ENCODE measurements at regions not wholly inside any gene's neighbourhood (a gene's known extent, or its start where the extent isn't known, plus 50 kb on each side); places are given as distances from the start of the nearest gene placed in this dataset.

DNA sequence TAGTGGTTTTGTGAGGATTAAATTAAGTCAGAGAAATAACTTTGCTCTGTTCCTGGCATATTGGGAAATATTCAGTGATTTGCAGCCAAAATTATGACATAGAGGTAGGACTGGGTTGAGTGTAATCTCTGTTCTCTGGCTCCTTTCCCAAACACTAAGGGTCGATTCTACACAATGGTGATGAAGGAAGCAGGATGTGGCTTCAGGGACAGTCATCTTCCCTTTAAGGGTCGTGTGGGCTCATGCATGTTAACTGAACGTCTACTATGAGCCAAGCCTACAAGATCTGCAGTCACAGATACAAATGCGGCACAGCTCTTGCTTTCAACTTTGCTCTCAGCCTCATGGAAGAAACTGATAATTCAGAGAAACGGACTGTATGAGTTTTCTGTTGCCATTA lies 381.6 kb downstream of the VRK1 start:
- no peak for TF ChIP-seq TAF1 (IDR thresholded peaks at IDR 0.05; ENCODE audit: low read depth)

DNA sequence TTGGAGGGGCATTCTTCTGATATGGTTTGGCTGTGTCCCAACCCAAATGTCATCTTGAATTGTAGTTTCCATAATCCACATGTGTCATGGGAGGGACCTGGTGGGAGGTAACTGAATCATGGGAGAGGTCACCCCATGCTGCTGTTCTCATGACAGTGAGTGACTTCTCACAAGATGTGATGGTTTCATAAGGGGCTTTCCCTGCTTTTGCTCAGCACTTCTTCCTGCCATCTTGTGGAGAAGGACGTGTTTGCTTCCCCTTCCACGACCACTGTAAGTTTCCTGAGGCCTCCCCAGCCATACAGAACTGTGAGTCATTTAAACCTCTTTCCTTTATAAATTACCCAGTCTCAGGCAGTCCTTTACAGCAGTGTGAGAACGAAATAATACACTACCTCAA lies 382.4 kb downstream of the VRK1 start:
- TF ChIP-seq CREB1 (IDR thresholded peaks at IDR 0.05; ENCODE audit: low read depth), result no peak
- TF ChIP-seq, protein P1, sequence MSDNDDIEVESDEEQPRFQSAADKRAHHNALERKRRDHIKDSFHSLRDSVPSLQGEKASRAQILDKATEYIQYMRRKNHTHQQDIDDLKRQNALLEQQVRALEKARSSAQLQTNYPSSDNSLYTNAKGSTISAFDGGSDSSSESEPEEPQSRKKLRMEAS (IDR thresholded peaks at IDR 0.05), result no peak
- TF ChIP-seq NFIC (IDR thresholded peaks at IDR 0.05), result no peak
- TF ChIP-seq TEAD4 (IDR thresholded peaks at IDR 0.05), result no peak
- TF ChIP-seq ZBTB7A (IDR thresholded peaks at IDR 0.05; ENCODE audit: low read depth), result no peak
- TF ChIP-seq RAD21 (IDR thresholded peaks at IDR 0.05; ENCODE audit: low read depth), result no peak
- no peak for TF ChIP-seq TAF1 (IDR thresholded peaks at IDR 0.05; ENCODE audit: low read depth)
- TF ChIP-seq YY1 (IDR thresholded peaks at IDR 0.05; ENCODE audit: low read depth), result no peak
- TF ChIP-seq, protein P2, sequence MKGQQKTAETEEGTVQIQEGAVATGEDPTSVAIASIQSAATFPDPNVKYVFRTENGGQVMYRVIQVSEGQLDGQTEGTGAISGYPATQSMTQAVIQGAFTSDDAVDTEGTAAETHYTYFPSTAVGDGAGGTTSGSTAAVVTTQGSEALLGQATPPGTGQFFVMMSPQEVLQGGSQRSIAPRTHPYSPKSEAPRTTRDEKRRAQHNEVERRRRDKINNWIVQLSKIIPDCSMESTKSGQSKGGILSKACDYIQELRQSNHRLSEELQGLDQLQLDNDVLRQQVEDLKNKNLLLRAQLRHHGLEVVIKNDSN (IDR thresholded peaks at IDR 0.05), result no peak
- no peak for TF ChIP-seq TCF12 (IDR thresholded peaks at IDR 0.05; ENCODE audit: low read depth)
- TF ChIP-seq CEBPB (IDR thresholded peaks at IDR 0.05), result no peak
- no peak for TF ChIP-seq EGR1 (IDR thresholded peaks at IDR 0.05)
- TF ChIP-seq, protein P3, sequence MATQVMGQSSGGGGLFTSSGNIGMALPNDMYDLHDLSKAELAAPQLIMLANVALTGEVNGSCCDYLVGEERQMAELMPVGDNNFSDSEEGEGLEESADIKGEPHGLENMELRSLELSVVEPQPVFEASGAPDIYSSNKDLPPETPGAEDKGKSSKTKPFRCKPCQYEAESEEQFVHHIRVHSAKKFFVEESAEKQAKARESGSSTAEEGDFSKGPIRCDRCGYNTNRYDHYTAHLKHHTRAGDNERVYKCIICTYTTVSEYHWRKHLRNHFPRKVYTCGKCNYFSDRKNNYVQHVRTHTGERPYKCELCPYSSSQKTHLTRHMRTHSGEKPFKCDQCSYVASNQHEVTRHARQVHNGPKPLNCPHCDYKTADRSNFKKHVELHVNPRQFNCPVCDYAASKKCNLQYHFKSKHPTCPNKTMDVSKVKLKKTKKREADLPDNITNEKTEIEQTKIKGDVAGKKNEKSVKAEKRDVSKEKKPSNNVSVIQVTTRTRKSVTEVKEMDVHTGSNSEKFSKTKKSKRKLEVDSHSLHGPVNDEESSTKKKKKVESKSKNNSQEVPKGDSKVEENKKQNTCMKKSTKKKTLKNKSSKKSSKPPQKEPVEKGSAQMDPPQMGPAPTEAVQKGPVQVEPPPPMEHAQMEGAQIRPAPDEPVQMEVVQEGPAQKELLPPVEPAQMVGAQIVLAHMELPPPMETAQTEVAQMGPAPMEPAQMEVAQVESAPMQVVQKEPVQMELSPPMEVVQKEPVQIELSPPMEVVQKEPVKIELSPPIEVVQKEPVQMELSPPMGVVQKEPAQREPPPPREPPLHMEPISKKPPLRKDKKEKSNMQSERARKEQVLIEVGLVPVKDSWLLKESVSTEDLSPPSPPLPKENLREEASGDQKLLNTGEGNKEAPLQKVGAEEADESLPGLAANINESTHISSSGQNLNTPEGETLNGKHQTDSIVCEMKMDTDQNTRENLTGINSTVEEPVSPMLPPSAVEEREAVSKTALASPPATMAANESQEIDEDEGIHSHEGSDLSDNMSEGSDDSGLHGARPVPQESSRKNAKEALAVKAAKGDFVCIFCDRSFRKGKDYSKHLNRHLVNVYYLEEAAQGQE (IDR thresholded peaks at IDR 0.05; ENCODE audit: low read depth), result no peak
- TF ChIP-seq FOXM1 (IDR thresholded peaks at IDR 0.05; ENCODE audit: borderline replicate concordance, low read depth), result no peak

DNA sequence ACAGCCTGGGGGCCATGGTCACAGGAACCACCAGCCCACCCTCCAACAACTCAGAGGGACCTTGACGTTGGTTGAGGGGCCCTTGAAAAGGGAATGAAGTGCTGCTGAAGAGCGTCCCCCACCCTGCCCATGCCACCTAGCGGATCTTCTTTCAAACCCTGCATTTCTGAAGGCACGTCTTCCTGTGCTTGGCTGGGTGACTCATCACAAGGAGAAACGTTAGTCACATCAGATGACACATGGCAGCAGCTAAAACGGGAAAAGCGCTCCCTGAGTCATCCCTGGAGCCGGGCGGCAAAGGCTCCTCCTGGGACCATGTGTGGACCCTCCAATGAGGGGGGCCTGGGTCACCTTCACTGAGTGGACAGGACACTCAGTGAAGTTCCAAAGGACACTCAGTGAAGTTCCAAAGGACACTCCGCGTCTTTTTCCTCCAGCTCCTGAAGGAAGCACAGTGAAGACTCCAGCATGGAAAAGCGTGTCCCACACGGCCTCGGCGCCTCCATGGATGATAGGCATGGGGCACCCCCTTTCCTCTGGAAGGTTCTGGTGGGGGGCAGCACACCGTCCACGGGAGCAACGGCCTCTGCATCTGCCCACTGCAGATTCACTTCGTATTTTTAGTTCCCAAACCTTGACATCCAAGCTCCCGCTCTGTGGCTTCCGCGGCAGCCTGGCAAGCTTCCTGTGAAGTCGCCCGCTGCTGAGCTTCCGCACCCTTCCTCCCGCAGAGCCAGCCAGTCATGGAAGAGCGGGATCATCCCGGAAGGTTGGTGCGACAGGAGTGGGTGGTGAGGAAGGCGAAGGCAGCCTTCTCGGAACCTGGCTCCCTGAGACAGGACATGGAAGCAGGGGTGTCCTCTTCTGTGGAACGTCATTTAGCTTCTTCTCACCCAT lies 383.4 kb downstream of the VRK1 start:
- TF ChIP-seq, protein P1 (IDR thresholded peaks at IDR 0.05), result no peak
- no peak for TF ChIP-seq EP300 (IDR thresholded peaks at IDR 0.05; ENCODE audit: borderline replicate concordance)
- no peak for TF ChIP-seq TEAD4 (IDR thresholded peaks at IDR 0.05)
- no peak for TF ChIP-seq FOXM1 (IDR thresholded peaks at IDR 0.05; ENCODE audit: borderline replicate concordance, low read depth)

DNA sequence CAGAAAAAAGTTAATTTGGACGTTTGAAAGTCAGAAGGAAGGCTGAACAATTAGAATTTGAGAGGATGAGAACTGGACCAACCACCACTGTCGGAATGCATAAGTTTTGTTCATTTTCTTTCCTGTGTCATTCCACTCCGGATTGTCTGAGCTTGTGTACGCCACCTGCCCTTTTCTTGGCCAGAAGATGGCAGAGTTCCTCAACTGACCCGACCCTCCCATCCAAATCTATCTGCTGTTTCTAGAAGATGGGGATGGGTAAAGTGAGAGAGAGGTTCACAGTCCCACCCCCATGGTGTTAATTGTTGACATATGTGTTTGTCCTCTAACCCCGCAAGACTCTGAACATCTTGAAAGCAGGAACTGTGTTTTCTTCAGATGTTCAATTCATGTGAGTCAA lies 388.0 kb downstream of the VRK1 start:
- TF ChIP-seq, protein P2 (IDR thresholded peaks at IDR 0.05), result no peak
- TF ChIP-seq, protein P3 (IDR thresholded peaks at IDR 0.05; ENCODE audit: low read depth), result no peak
- TF ChIP-seq TCF12 (IDR thresholded peaks at IDR 0.05; ENCODE audit: low read depth) (no peak), TAF1 (IDR thresholded peaks at IDR 0.05; ENCODE audit: low read depth) (no peak), RAD21 (IDR thresholded peaks at IDR 0.05; ENCODE audit: low read depth) (peak; percentile 30; the same call in 1 of the 2 replicates), CREB1 (IDR thresholded peaks at IDR 0.05; ENCODE audit: low read depth) (no peak), EGR1 (IDR thresholded peaks at IDR 0.05) (no peak), NFIC (IDR thresholded peaks at IDR 0.05) (no peak)

DNA sequence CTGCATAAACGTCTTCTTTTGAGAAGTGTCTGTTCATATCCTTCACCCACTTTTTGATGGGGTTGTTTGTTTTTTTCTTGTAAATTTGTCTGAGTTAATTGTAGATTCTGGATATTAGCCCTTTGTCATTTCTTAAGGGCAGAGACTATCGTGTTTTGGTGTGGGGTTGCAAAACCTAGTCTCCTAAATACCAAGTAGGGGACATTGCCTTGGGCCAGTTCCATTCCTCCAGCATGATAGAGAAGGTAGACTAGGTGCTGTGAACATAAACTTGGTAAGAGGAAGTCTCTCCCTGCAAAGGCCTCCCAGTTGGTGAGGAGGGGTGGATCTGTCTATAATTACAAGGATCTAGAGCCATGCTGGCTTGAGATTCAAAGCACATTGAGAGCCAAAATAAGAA lies 390.7 kb downstream of the VRK1 start:
- TF ChIP-seq YY1 (IDR thresholded peaks at IDR 0.05; ENCODE audit: low read depth), result no peak
- TF ChIP-seq EGR1 (IDR thresholded peaks at IDR 0.05), result no peak
- TF ChIP-seq TCF12 (IDR thresholded peaks at IDR 0.05; ENCODE audit: low read depth), result no peak
- TF ChIP-seq, protein P3 (IDR thresholded peaks at IDR 0.05; ENCODE audit: low read depth), result no peak
- no peak for TF ChIP-seq NFIC (IDR thresholded peaks at IDR 0.05)
- no peak for TF ChIP-seq FOXM1 (IDR thresholded peaks at IDR 0.05; ENCODE audit: borderline replicate concordance, low read depth)
- no peak for TF ChIP-seq RAD21 (IDR thresholded peaks at IDR 0.05; ENCODE audit: low read depth)
- TF ChIP-seq ZBTB7A (IDR thresholded peaks at IDR 0.05; ENCODE audit: low read depth), result no peak
